IPS-NIHi7 (cell line): ENCODE measurements at regions not wholly inside any gene's neighbourhood (a gene's known extent, or its start where the extent isn't known, plus 50 kb on each side); places are given as distances from the start of the nearest gene placed in this dataset.
"Not testable (repeated sequence)": the region's sequence is repeated elsewhere in the genome, so short reads cannot be mapped to it uniquely, and the experiment has no call there.

Experiments used
- DNase-seq: peaks from one replicate; pipeline ENCODE4 v3.0.0; 2012; ENCODE audit warnings: mixed read lengths; ENCODE audit errors: extremely low spot score

DNA sequence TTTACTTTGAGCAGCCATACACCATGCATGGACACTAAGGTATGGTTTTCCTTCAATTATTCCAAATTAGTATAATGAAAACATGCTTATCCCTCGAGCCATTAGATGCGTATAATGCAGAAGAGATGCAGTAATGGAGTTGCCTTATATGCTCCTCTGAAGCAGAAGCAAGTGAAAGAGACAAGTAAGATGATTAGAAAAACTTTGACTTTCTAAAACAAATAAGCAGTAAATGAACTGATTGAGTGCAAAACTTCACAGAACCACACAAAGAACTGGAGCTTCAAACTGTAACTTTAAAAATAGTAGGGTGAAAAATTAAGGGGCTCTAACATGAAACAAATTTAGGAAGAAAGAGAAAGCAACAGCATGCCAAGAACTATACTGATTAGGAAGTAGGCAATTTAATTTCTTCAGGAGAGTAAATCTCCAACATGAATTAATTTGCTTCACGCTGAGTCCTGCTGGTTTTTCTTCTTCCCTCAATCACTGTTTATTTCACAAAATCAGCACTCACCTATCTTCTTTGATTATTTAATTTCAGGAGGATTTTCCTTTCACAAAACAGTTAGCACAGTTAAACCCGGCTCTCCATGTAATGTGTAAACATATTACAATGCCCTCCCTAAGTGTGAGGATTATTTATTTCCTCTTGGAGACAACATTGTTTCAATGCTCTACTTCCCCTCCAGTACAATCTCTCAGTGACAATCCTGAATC is 90.3 kb upstream of the PAM start:
- no peak for DNase-seq

GRCh38 chr5:102666164-102666946 is 88.8 kb upstream of the PAM start:
- DNase-seq: no peak

DNA sequence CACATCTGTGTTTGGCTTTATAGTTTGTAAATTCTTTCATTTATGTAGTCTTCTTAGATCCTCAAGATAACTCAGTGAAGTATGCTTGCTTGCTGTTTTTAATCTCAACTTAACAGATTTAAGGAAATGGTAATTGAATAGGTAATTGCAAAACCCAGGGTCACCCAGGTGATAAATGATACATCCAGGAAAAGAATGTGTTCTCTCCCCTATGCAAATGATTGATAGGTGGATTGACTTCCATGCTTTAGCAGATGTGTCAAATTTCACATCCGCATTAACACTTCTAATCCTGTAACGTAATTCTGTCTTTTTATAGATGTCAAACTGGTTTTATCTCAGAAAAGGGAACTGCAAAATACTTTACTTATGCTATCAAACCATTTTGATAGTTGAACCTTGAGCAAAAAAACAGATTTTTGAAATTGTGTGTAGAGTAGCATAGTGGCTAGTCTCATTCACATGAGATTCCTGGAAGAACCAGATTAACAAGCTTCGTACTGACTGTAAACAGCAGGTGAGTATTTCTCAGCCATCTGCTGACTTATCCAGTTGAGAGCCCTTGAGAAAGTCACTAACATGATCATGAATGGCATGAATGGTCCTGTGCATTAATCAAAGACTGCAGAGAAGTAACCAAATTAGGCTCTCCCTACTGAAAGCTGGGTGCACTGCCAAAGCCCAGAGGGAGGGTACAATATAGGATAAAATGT is 86.7 kb upstream of the PAM start:
- DNase-seq: no peak

DNA sequence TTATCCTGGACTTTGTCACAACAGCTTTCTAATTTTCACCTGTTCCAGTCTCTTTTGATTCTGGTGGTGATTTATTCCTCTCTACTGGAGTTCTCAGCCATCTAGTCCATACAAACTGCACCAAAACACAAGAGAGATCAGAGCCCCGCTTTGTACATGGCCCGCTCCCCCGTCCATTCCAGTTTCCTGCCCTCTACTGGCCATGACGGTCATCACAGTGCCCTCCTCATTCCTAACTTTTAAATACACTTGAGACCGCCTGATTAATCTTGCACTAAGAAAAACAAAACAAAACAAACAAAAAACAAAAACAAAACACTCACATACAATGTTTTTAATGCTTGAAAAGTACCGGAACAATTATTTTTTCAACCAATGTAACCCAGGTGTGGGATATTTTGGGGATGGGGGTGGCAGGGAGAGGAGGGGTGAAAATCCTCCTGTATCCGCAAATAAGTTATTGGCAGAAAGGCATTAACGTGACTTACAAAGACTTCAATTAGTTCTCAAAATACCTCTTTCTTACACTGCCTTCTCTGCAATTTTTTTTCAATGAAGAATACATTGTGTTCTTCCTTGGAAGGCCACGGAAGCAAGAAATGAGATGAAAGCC is 84.8 kb upstream of the PAM start:
- peak; percentile 63 for DNase-seq

- not testable (repeated sequence) for DNase-seq
These were observed 83.9 kb upstream of the PAM start for GRCh38 chr5:102671033-102671734.

DNA sequence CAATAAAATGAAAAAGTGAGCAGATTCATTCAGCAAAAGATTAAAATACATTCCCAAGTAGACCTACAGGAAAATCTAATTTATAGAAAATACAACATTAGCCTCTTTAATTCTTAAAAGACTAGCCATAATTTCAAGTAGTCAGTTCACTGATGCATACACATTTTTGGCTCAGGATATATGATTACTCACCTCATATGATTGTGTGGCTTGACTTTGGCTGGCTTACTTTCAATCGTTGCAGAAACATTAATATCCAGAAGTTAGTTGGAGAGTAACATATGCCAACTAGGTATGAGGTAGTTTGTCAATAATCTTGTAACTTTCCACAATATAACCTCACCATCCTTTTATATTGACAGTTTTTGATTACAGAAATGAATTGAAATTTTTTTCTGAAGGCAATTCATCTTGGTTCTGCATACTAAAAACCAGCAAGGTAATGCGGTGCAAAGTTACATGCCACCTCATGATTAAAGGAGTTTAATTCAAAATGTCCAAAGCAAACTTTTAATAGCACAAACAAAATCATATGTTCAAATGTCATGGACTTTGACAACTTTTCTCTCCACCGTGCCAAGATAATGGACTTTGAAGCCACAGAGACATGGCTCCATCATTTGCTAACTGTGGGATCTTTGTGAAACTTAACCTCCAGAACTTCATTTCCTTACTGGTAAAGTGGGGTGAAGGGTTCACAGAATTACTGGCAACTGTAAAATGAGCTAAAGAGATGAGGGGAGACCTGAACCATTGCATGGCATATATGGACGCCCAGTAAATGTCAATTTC is 76.6 kb upstream of the PAM start:
- DNase-seq: no peak

GRCh38 chr5:102681403-102681983 is 73.6 kb upstream of the PAM start:
- DNase-seq: peak; percentile 76

- no peak for DNase-seq
These were observed 72.9 kb upstream of the PAM start for GRCh38 chr5:102682101-102682647.

DNA sequence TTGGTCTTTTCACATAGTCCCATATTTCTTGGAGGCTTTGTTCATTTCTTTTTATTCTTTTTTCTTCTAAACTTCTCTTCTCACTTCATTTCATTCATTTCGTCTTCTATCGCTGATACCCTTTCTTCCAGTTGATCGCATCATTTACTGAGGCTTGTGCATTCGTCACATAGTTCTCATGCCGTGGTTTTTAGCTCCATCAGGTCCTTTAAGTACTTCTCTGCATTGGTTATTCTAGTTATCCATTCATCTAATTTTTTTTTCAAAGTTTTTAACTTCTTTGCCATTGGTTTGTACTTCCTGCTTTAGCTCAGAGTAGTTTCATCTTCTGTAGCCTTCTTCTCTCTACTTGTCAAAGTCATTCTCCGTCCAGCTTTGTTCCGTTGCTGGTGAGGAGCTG is 67.0 kb upstream of the PAM start:
- DNase-seq: not testable (repeated sequence)

GRCh38 chr5:102688581-102689342 is 66.3 kb upstream of the PAM start:
- not testable (repeated sequence) for DNase-seq

DNA sequence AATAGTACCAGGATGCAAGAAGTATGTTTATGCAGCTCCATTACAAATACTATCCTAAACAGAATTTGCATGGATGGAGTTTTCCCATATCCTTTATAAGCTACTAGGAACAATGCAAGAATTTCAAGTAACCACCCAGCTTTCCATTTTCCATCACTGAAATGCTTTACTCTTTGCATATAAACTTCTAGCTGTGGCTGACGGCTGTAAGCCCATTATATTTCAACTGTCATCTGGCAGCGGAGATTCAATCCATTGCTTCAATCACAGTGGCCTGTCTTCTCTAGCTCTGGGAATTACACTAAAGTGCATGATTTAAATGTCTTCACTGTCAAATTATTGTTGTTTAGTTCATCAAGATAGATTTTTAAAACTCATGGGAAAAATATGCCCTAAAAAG is 64.2 kb upstream of the PAM start:
- DNase-seq: no peak

- no peak for DNase-seq
These were observed 63.7 kb upstream of the PAM start for GRCh38 chr5:102691434-102691833.

- DNase-seq: no peak
These were observed 54.8 kb upstream of the PAM start for GRCh38 chr5:102700120-102700831.

DNA sequence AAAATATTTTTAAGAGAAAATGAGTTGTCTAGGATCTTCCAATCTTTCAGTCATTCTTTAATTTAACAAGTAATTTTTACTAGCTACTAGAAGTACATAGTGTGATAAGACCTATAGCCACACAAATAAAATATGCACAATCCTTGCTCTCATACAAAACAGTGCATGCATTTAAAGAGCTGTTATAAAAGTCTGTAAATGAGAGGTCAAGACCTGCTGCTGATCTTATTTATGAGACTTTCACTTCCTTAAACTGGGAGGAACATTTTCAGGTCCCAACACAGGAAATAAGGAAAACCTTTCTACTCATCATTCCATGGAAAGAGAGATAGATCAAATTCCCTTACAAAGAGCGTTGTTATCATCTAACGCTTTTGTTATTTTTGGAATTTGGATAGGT is 54.2 kb upstream of the PAM start:
- DNase-seq: no peak

- no peak for DNase-seq
These were observed 53.4 kb upstream of the PAM start for GRCh38 chr5:102701748-102702147.
